Central memory CD8-positive, alpha-beta T cell (primary cell): ENCODE measurements at regions not wholly inside any gene's neighbourhood (a gene's known extent, or its start where the extent isn't known, plus 50 kb on each side); places are given as distances from the start of the nearest gene placed in this dataset.

Experiments used
- ATAC-seq: fragments of 150-1000 bp; cut with Tn5 transposase; replicated peaks from 2 replicates; pipeline ENCODE4 v1.10.0; 2022; ENCODE audit warnings: mild to moderate bottlenecking, moderate FRiP score, moderate number of reproducible peaks; ENCODE audit not compliant: poor library complexity, severe bottlenecking; ENCODE audit errors: extremely low read depth
- DNase-seq, 2 donors: peaks; one replicate each; pipeline ENCODE4 v3.0.0; 2021; ENCODE audit warnings: low spot score in 2 of 2
- H3K27ac Mint-ChIP-seq: one replicate; pipeline ENCODE4 v1.8.0; 2022; ENCODE audit warnings: low read depth, mild to moderate bottlenecking, moderate library complexity, mixed read lengths
- H3K27me3 Mint-ChIP-seq: one replicate; pipeline ENCODE4 v1.8.0; 2022; ENCODE audit warnings: mixed read lengths
- H3K36me3 Mint-ChIP-seq: one replicate; pipeline ENCODE4 v1.8.0; 2022; ENCODE audit warnings: mild to moderate bottlenecking, moderate library complexity, mixed read lengths; ENCODE audit not compliant: insufficient read depth
- H3K4me1 Mint-ChIP-seq: one replicate; pipeline ENCODE4 v1.8.0; 2022; ENCODE audit warnings: mixed read lengths
- H3K4me3 Mint-ChIP-seq: one replicate; pipeline ENCODE4 v1.8.0; 2022; ENCODE audit warnings: mild to moderate bottlenecking, moderate library complexity, mixed read lengths
- H3K9me3 Mint-ChIP-seq: one replicate; pipeline ENCODE4 v1.8.0; 2022; ENCODE audit warnings: mixed read lengths

DNA sequence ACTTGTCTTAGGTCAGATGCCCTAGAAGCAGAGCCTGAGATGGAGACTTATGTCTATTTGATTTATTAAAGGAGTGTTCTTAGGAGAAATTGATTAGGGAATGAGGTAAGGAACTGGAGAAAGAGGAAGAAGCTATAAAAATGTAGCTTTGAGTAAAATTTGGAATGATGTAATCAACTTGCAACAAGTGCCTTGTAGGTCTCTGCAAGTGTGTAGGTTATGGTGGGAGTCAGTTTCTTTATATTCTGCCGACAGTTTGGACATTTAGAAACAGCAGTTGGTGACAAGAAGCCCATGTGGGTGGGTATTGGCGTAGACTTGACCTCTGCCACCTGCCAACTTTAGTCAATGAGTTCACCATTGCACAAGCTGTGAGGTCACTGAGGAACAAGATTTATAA, 986.5 kb downstream of the CDH18 start:
- Mint-ChIP-seq H3K4me1 (no peaks in the 10 kb centered on the region), H3K27me3 (no peaks in the 10 kb centered on the region), H3K27ac (no peak overlapping the region), H3K4me3 (no peak overlapping the region), H3K36me3 (peaks cover 2% of the 10 kb centered on the region), H3K9me3 (peaks cover 17% of the 10 kb centered on the region)
- ATAC-seq, result no peak
- no peak for DNase-seq

DNA sequence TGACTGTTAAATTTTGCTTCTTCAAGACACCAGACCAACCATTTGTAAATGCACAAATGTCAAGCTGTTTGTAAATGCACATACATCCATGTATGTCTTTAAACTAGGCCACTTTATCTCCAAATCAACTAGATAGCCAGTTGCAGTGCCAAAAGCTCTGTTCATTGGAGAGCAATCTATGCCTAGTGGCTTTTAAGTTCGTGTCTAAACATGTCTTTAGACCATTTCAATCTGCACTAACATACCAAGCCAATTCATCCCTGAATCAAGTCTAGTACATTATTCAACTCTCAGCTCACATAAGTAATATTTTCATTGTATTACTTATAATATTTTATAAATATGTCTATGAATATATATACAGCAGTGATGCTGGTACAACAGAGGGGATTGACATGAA, 985.9 kb downstream of the CDH18 start:
- ATAC-seq (no peak), DNase-seq (no peak)
- no peaks in the 10 kb centered on the region for H3K4me1 Mint-ChIP-seq
- no peaks in the 10 kb centered on the region for H3K36me3 Mint-ChIP-seq
- H3K27ac Mint-ChIP-seq, result no peak overlapping the region
- no peaks in the 10 kb centered on the region for H3K27me3 Mint-ChIP-seq
- peaks cover 17% of the 10 kb centered on the region for H3K9me3 Mint-ChIP-seq
- no peak overlapping the region for H3K4me3 Mint-ChIP-seq

DNA sequence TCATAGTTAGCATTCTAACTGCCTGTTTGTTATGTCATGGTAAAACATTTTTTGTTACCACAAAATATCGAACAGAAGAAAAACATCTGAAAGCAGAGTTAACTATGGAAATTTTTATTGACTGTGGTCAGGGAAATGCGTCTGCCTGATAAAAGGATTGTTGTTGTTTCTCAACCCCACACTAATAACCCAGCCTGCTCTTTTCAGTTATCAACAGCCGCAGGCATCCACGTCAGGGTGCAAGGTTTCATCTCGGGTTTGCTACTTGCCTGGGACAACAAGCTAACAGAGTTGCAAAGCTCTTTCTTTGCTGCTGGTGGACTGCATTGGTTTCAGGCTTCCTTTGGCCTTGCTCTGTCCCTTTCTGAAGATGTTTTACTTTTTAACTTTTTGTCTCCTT, 969.2 kb downstream of the CDH18 start:
- no peaks in the 10 kb centered on the region for H3K36me3 Mint-ChIP-seq
- no peaks in the 10 kb centered on the region for H3K4me1 Mint-ChIP-seq
- no peak for ATAC-seq
- H3K27ac Mint-ChIP-seq, result no peak overlapping the region
- H3K4me3 Mint-ChIP-seq, result no peak overlapping the region
- DNase-seq, result no peak
- H3K27me3 Mint-ChIP-seq, result no peaks in the 10 kb centered on the region
- H3K9me3 Mint-ChIP-seq, result peaks cover 9% of the 10 kb centered on the region

DNA sequence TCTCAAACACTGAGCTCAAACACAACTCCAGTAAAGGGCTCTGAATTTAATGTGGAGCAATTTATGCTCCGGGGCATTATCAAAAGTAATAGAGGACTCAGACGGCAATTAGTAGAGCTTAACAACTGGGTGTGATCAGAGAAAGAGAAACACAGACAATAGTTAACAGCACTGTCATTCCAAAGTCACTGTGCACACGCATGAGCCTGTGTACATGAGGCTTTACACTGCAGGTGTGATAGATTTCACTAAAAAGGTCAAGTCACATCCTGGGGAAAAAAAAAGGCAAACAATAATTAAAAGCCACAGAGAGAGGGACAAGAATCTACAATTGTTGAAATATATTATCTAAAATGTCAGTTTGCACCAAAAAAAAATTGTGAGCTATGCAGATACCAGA, 956.5 kb downstream of the CDH18 start:
- Mint-ChIP-seq H3K27me3 (no peaks in the 10 kb centered on the region), H3K4me1 (no peaks in the 10 kb centered on the region), H3K27ac (no peak overlapping the region), H3K4me3 (no peak overlapping the region), H3K9me3 (peaks cover 10% of the 10 kb centered on the region), H3K36me3 (peaks cover 2% of the 10 kb centered on the region)
- no peak for DNase-seq
- ATAC-seq, result no peak

DNA sequence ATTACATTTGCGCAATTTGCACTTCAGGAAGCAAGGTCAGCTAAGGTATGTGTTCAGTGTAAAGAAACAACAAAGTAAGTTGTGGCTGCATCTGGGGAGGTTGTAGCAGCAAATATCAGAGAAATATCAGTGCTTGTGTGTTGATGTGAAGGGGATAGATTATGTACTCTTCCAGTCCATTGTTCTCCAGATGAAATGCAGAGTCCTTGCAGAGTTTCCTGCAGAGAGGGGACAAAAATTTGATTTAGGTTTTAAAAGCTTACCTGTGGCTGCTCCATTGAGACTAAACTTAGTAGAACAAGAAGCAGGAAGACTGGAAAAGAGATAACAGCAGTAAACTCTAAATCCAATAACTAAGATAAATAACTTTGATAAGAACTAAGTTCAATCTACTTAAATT, 952.2 kb downstream of the CDH18 start:
- H3K27me3 Mint-ChIP-seq, result no peaks in the 10 kb centered on the region
- H3K4me3 Mint-ChIP-seq, result no peak overlapping the region
- no peak for DNase-seq

DNA sequence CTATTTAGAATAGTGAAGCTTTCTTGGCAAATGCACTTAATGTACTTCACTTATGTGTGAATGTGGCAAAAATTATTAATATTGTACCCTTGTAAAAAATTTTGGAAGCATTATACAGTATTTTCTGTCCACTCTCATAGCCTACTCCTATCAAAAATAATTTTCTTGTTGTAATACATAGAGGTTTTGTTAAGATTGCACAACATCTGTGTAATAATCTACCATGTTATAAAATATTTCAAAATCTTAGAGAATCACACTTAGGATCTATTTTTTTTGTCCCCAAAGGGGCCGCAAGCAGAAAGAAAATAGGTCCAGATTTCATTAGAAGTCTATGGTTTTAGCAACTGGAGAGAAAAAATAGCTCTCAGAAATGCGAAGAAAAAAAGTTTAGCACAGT, 945.9 kb downstream of the CDH18 start:
- Mint-ChIP-seq H3K36me3 (no peaks in the 10 kb centered on the region), H3K27me3 (no peaks in the 10 kb centered on the region), H3K9me3 (peaks cover 15% of the 10 kb centered on the region), H3K4me1 (no peaks in the 10 kb centered on the region), H3K4me3 (no peak overlapping the region), H3K27ac (no peak overlapping the region)
- ATAC-seq, result no peak
- no peak for DNase-seq

More for the DNA sequence above, 952.2 kb downstream of the CDH18 start:
- H3K27ac Mint-ChIP-seq, result no peak overlapping the region
- H3K9me3 Mint-ChIP-seq, result peaks cover 16% of the 10 kb centered on the region
- peaks cover 2% of the 10 kb centered on the region for H3K36me3 Mint-ChIP-seq
- no peak for ATAC-seq
- H3K4me1 Mint-ChIP-seq, result no peaks in the 10 kb centered on the region

DNA sequence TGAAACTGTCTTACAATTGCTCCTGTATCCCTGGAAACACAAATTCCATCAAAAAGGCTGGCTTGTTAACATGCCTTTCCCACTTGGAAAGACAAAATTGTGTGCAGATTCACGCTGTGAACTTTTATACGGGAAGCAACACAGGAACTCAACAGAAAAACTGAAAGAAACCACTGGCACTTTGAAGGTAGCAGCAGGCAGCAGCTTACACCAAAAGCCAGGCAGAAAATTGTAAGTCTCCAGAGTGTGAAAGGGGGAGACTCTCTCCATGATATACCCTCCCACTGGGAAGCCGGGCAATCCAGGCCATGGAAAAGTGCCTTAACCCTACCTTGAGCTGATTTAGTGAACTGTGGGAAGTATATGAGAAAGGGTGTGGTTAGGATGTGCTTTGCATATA, 943.7 kb downstream of the CDH18 start:
- H3K9me3 Mint-ChIP-seq, result peaks cover 15% of the 10 kb centered on the region
- no peaks in the 10 kb centered on the region for H3K36me3 Mint-ChIP-seq
- H3K27ac Mint-ChIP-seq, result no peak overlapping the region
- H3K4me3 Mint-ChIP-seq, result no peak overlapping the region
- no peak for ATAC-seq
- no peaks in the 10 kb centered on the region for H3K4me1 Mint-ChIP-seq
- H3K27me3 Mint-ChIP-seq, result no peaks in the 10 kb centered on the region
- no peak for DNase-seq

DNA sequence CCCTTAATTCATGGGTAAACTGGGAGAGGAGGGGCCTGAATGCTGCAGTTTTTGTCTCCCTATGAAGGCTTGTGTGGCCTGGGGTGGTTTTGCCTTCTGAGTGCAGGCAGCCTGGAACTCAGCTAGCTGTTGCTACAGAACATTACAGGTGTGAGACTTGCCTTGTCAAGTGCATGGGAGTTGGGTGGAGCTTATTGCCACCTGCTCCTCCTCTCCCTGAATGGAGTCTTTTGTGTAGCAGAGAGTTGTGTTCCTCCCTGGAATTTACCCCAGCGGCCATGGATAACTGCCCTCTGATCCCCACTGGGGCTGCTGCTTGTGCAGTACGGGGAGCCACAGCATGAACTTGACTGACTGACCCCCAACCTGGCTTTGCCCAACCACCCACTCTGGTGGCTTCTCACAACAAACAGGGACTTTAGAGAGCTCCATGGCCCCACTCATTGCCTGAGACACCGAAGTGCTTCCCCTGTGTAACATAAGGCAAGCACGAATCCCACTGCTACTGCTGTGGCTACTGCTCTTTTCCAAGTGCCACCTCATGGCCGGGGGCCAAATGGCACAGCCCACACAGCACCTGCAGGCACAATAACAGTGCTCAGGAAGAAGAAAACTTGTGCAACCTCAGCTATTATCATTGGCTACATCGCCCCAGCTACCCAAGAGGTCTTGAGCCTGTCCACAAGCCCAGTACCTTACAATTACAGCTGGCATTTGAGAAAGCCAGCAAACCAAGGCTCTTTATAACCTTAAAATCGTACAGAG, 942.9 kb downstream of the CDH18 start:
- peaks cover 15% of the 10 kb centered on the region for H3K9me3 Mint-ChIP-seq
- H3K36me3 Mint-ChIP-seq, result no peaks in the 10 kb centered on the region
- no peaks in the 10 kb centered on the region for H3K27me3 Mint-ChIP-seq
- no peak overlapping the region for H3K4me3 Mint-ChIP-seq
- DNase-seq, result no peak
- H3K27ac Mint-ChIP-seq, result no peak overlapping the region
- ATAC-seq, result no peak
- no peaks in the 10 kb centered on the region for H3K4me1 Mint-ChIP-seq

DNA sequence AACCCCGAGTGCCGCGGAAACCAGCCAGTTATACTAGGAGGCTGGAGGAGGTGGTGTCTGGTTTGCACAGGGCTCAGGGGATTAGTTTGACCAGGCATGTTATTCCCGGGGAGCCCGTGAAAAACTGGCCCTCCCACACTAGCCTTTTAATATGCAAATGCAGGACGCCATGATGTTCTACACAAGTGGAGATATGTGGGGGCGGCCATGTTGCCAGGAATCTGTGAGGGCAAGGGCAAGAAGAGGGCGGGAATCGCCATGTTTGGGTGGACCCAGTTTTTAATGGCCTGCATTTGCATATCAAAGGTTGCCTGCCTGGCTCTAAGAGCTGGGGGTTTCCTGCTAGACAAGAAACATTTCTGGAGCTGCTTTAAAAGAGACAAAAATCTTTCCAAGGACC, 940.7 kb downstream of the CDH18 start:
- Mint-ChIP-seq H3K4me1 (no peaks in the 10 kb centered on the region), H3K4me3 (no peak overlapping the region), H3K36me3 (no peaks in the 10 kb centered on the region), H3K9me3 (peaks cover 15% of the 10 kb centered on the region), H3K27me3 (no peaks in the 10 kb centered on the region), H3K27ac (no peak overlapping the region)
- ATAC-seq, result no peak
- no peak for DNase-seq

DNA sequence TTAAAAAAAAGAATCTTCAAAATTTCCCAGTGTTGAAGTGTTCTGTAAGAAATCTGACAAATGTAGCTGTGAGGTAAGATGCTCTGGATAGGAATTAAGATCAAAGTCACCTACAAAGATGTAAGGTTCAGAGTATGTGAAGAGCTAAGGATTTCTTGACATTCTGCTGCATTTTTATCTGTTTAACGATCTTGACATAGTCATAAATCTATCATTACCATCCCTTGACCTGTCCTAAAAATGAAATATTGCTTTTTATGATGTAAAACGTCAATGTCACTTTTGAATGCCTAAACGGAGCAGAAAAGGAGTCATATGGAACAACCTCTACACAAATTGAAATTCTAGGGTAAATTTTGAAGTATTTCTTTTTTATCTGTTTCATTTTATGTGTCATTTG, 939.3 kb downstream of the CDH18 start:
- H3K4me1 Mint-ChIP-seq, result no peaks in the 10 kb centered on the region
- no peak for ATAC-seq
- H3K27me3 Mint-ChIP-seq, result no peaks in the 10 kb centered on the region
- H3K27ac Mint-ChIP-seq, result no peak overlapping the region
- DNase-seq, result no peak
- H3K9me3 Mint-ChIP-seq, result peaks cover 15% of the 10 kb centered on the region
- H3K4me3 Mint-ChIP-seq, result no peak overlapping the region
- H3K36me3 Mint-ChIP-seq, result no peaks in the 10 kb centered on the region

DNA sequence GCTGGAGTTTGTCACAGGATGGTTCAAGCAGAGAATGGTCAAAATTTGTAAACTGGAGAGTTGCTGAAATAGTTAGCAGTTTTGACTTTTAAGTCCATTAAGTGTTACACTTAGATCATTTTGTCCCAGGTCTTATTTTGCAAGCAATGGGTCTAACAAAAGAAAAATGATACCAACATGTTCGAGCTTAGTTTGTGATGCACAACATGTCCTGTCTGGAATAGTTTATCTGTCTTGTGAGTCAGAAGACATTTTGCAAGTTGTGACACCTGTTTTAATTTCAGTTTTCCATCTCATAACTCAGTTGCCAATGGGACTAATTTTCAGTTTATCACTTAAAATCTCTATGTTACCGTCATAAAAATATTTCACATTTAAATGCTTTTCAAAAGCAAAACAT, 929.8 kb downstream of the CDH18 start:
- Mint-ChIP-seq H3K4me3 (no peak overlapping the region), H3K36me3 (no peaks in the 10 kb centered on the region), H3K9me3 (peaks cover 17% of the 10 kb centered on the region), H3K27ac (no peak overlapping the region), H3K27me3 (no peaks in the 10 kb centered on the region), H3K4me1 (no peaks in the 10 kb centered on the region)
- ATAC-seq (no peak), DNase-seq (no peak)

DNA sequence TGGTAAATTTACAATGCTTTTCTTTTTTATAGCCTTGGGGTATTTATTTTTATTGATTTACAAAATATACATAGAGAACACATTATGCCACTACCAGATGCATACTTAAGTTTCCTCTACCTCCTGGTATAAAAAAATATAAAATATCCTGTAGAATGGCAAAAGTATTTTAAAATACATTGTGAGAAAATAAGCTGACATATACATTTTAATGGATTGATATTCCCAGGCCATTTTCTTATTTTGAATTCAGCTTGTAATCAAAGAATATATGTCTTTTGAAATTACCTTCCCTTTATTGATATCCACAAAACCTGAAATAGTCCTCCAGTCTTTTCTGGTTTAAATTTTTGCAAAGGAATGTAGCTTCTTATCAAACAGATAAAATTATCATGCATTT, 923.9 kb downstream of the CDH18 start:
- no peaks in the 10 kb centered on the region for H3K36me3 Mint-ChIP-seq
- H3K27ac Mint-ChIP-seq, result no peak overlapping the region
- DNase-seq (no peak), ATAC-seq (no peak)
- peaks cover 9% of the 10 kb centered on the region for H3K9me3 Mint-ChIP-seq
- no peaks in the 10 kb centered on the region for H3K27me3 Mint-ChIP-seq
- no peaks in the 10 kb centered on the region for H3K4me1 Mint-ChIP-seq
- no peak overlapping the region for H3K4me3 Mint-ChIP-seq

DNA sequence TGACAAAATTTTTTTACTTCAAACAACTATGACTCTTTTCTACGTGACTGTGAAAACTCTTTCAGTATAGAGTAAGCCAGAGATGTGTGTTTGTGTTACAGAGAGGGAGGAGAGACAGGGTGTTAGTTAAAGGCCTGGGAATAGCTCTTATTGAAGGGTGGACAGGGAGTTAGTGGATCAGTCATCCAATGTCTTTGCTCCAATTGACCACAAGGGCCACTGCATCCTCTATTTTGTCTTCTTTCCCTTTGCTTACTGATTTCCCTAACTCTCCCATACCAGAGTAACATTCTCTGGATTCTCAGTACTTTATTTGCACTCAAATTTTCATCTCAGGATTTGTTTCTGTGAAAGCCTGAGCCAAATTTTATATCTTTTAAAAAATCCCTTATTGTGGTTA, 920.3 kb downstream of the CDH18 start:
- no peak overlapping the region for H3K27ac Mint-ChIP-seq
- H3K36me3 Mint-ChIP-seq, result no peaks in the 10 kb centered on the region
- H3K27me3 Mint-ChIP-seq, result no peaks in the 10 kb centered on the region
- no peak overlapping the region for H3K4me3 Mint-ChIP-seq
- H3K9me3 Mint-ChIP-seq, result peaks cover 4% of the 10 kb centered on the region
- H3K4me1 Mint-ChIP-seq, result no peaks in the 10 kb centered on the region
- ATAC-seq (no peak), DNase-seq (no peak)
